OCI-LY7 (cell line): ENCODE measurements at regions not wholly inside any gene's neighbourhood (a gene's known extent, or its start where the extent isn't known, plus 50 kb on each side); places are given as distances from the start of the nearest gene placed in this dataset.

Experiments
- BruUV-seq: library from RNA; stranded (reverse); fragments of 400-500 nt; replicated peaks from 2 replicates; lab custom pipeline; 2021; lab: Mats Ljungman, UMichigan
- CTCF ChIA-PET: fragments of 300-600 bp; sonication (Branson Sonifier 250); formaldehyde crosslinking; loops from one replicate; lab custom pipeline; 2022; ENCODE audit warnings: antibody characterized with exemption; ENCODE audit not compliant: unreplicated experiment; lab: Charles Lee
- POLR2A ChIA-PET: fragments of 300-600 bp; sonication (Branson Sonifier 250); formaldehyde crosslinking; loops from one replicate; lab custom pipeline; 2022; ENCODE audit warnings: antibody characterized with exemption; lab: Charles Lee
- DNase-seq: peaks from one replicate; pipeline ENCODE4 v3.0.0-alpha.2; 2015; ENCODE audit warnings: low spot score
- H2AFZ ChIP-seq: fragments of 200-600 bp; sonication (generic), shearing (Covaris generic); 2 replicates; pipeline ENCODE4 v1.6.1; 2014; ENCODE audit warnings: mild to moderate bottlenecking, antibody characterized with exemption, low read length, moderate library complexity
- H3K27ac ChIP-seq: fragments of 200-600 bp; sonication (generic); 2 replicates; pipeline ENCODE4 v1.5.1; 2014; ENCODE audit warnings: mixed run types, low read depth, mild to moderate bottlenecking, moderate library complexity, low read length, inconsistent platforms; ENCODE audit not compliant: poor library complexity, severe bottlenecking
- H3K36me3 ChIP-seq: fragments of 200-600 bp; sonication (generic); 2 replicates; pipeline ENCODE4 v1.6.1; 2014; ENCODE audit warnings: mild to moderate bottlenecking, antibody characterized with exemption, low read length, moderate library complexity, mixed read lengths; ENCODE audit not compliant: insufficient read depth
- H3K4me1 ChIP-seq: fragments of 200-600 bp; sonication (generic); 2 replicates; pipeline ENCODE4 v1.5.1; 2014; ENCODE audit warnings: mild to moderate bottlenecking, low read length; ENCODE audit not compliant: insufficient read depth, poor library complexity, severe bottlenecking
- H3K4me2 ChIP-seq: fragments of 200-600 bp; sonication (generic); 2 replicates; pipeline ENCODE4 v1.6.1; 2014; ENCODE audit warnings: mild to moderate bottlenecking, low read length
- H3K4me3 ChIP-seq: fragments of 200-600 bp; sonication (generic); 2 replicates; pipeline ENCODE4 v1.5.1; 2014; ENCODE audit warnings: mild to moderate bottlenecking, low read depth, low read length; ENCODE audit not compliant: poor library complexity, severe bottlenecking
- H3K79me2 ChIP-seq: fragments of 200-600 bp; sonication (generic); 2 replicates; pipeline ENCODE4 v1.6.1; 2016; ENCODE audit warnings: low read depth, mild to moderate bottlenecking, low read length, moderate library complexity, mixed read lengths; ENCODE audit not compliant: insufficient read depth
- H3K9me2 ChIP-seq: fragments of 200-600 bp; sonication (generic); 2 replicates; pipeline ENCODE4 v1.6.1; 2016; ENCODE audit warnings: mild to moderate bottlenecking, low read length, mixed read lengths; ENCODE audit not compliant: insufficient read depth
- H3K9me3 ChIP-seq: fragments of 200-600 bp; sonication (generic); 2 replicates; pipeline ENCODE4 v1.6.1; 2014; ENCODE audit warnings: mild to moderate bottlenecking, mixed run types, low read length, mixed read lengths
- H4K20me1 ChIP-seq: fragments of 200-600 bp; sonication (generic); 2 replicates; pipeline ENCODE4 v1.6.1; 2014; ENCODE audit warnings: mild to moderate bottlenecking, antibody characterized with exemption, low read length, moderate library complexity, mixed read lengths; ENCODE audit not compliant: insufficient read depth
- CTCF ChIP-seq: fragments of 200-600 bp; sonication (generic); conservative IDR thresholded peaks from 2 replicates; pipeline ENCODE4 v1.5.1; 2014; ENCODE audit warnings: mild to moderate bottlenecking, antibody characterized with exemption, low read length, moderate library complexity, mixed read lengths
- EZH2phosphoT487 ChIP-seq: fragments of 200-600 bp; sonication (generic); IDR thresholded peaks from 2 replicates; pipeline ENCODE4 v1.6.1; 2018; ENCODE audit warnings: low read depth, borderline replicate concordance, mild to moderate bottlenecking, mixed run types, antibody characterized with exemption, low read length, moderate library complexity, mixed read lengths
- intact Hi-C: fragments of 100-400 bp; cut with micrococcal nuclease; formaldehyde crosslinking; loops from one replicate; pipeline ENCODE4 v1.10.0; 2022; ENCODE audit not compliant: unreplicated experiment

- no peak overlapping the region for H3K4me2 ChIP-seq
- no peak overlapping the region for H3K27ac ChIP-seq
- CTCF ChIA-PET: interaction anchor here (0.5 kb wide), 1 partner anchor 11 kb away, joined by 3 read pairs; no protein-coding TSS in a partner anchor
- DNase-seq: no peak
- no peaks in the 10 kb centered on the region for H4K20me1 ChIP-seq
- POLR2A ChIA-PET: no interaction called here
- H3K9me2 ChIP-seq: no peaks in the 10 kb centered on the region
- no peak for TF ChIP-seq CTCF
- no peak for TF ChIP-seq EZH2phosphoT487
- intact Hi-C loops: no loop called here
- no peaks in the 10 kb centered on the region for H3K79me2 ChIP-seq
- H2AFZ ChIP-seq: no peak overlapping the region
- H3K4me1 ChIP-seq: no peaks in the 10 kb centered on the region
- no peaks in the 10 kb centered on the region for H3K36me3 ChIP-seq
- no peak overlapping the region for H3K4me3 ChIP-seq
- no TSS peak for BruUV-seq
- no peaks in the 10 kb centered on the region for H3K9me3 ChIP-seq
Measured at GRCh38 chr13:79667771-79668170, 186.8 kb downstream of the NDFIP2 start.

- BruUV-seq: no TSS peak
- no peak overlapping the region for H3K27ac ChIP-seq
- CTCF ChIA-PET: no interaction called here
- POLR2A ChIA-PET: no interaction called here
- no peak overlapping the region for H3K4me3 ChIP-seq
- no peaks in the 10 kb centered on the region for H3K9me2 ChIP-seq
- no peaks in the 10 kb centered on the region for H4K20me1 ChIP-seq
- DNase-seq: no peak
- no peaks in the 10 kb centered on the region for H3K9me3 ChIP-seq
- H2AFZ ChIP-seq: no peak overlapping the region
- H3K4me1 ChIP-seq: no peaks in the 10 kb centered on the region
- H3K36me3 ChIP-seq: no peaks in the 10 kb centered on the region
- no peaks in the 10 kb centered on the region for H3K79me2 ChIP-seq
- H3K4me2 ChIP-seq: no peak overlapping the region
- intact Hi-C loops: no loop called here
- TF ChIP-seq EZH2phosphoT487 (no peak), CTCF (no peak)
Measured at GRCh38 chr13:79663977-79664636, 183.2 kb downstream of the NDFIP2 start.

GRCh38 chr13:79663435-79663834, 182.5 kb downstream of the NDFIP2 start:
- Histone ChIP-seq H3K9me3 (no peaks in the 10 kb centered on the region), H3K4me3 (no peak overlapping the region)
- POLR2A ChIA-PET: no interaction called here

More at GRCh38 chr13:79663435-79663834, 182.5 kb downstream of the NDFIP2 start:
- H3K4me1 ChIP-seq: no peaks in the 10 kb centered on the region
- H4K20me1 ChIP-seq: no peaks in the 10 kb centered on the region
- TF ChIP-seq EZH2phosphoT487 (no peak), CTCF (no peak)
- intact Hi-C loops: no loop called here
- no peak overlapping the region for H3K27ac ChIP-seq
- H3K4me2 ChIP-seq: no peak overlapping the region
- no peaks in the 10 kb centered on the region for H3K9me2 ChIP-seq
- H2AFZ ChIP-seq: no peak overlapping the region
- CTCF ChIA-PET: no interaction called here
- H3K36me3 ChIP-seq: no peaks in the 10 kb centered on the region
- no peaks in the 10 kb centered on the region for H3K79me2 ChIP-seq
- no TSS peak for BruUV-seq
- DNase-seq: no peak
